HG03469 (cell line): ENCODE measurements at regions not wholly inside any gene's neighbourhood (a gene's known extent, or its start where the extent isn't known, plus 50 kb on each side); places are given as distances from the start of the nearest gene placed in this dataset.
"Not testable (repeated sequence)": the region's sequence is repeated elsewhere in the genome, so short reads cannot be mapped to it uniquely, and the experiment has no call there.

ENCODE experiments used
- ATAC-seq: cut with Tn5 transposase; IDR thresholded peaks from one replicate; pipeline ENCODE4 v1.9.1; 2021; ENCODE audit warnings: mild to moderate bottlenecking, moderate library complexity, moderate number of reproducible peaks; ENCODE audit not compliant: unreplicated experiment

GRCh38 chr5:8829323-8830029 lies 716.4 kb downstream of the SEMA5A start:
- ATAC-seq = no peak

GRCh38 chr5:8831251-8831650 lies 714.6 kb downstream of the SEMA5A start:
- ATAC-seq = no peak

- ATAC-seq = no peak
Measured at GRCh38 chr5:8831854-8832253, 714.0 kb downstream of the SEMA5A start.

- no peak for ATAC-seq
Measured at GRCh38 chr5:8839361-8840055, 706.4 kb downstream of the SEMA5A start.

- no peak for ATAC-seq
Measured at GRCh38 chr5:8840237-8840636, 705.6 kb downstream of the SEMA5A start.

GRCh38 chr5:8840746-8841145 lies 705.1 kb downstream of the SEMA5A start:
- not testable (repeated sequence) for ATAC-seq

GRCh38 chr5:8842971-8843551 lies 702.8 kb downstream of the SEMA5A start:
- ATAC-seq = no peak

GRCh38 chr5:8843771-8844170 lies 702.1 kb downstream of the SEMA5A start:
- no peak for ATAC-seq

- no peak for ATAC-seq
Measured at GRCh38 chr5:8844206-8844605, 701.7 kb downstream of the SEMA5A start.

GRCh38 chr5:8844847-8845246 lies 701.0 kb downstream of the SEMA5A start:
- no peak for ATAC-seq

GRCh38 chr5:8845296-8845695 lies 700.6 kb downstream of the SEMA5A start:
- ATAC-seq = no peak

GRCh38 chr5:8848366-8848765 lies 697.5 kb downstream of the SEMA5A start:
- no peak for ATAC-seq

- no peak for ATAC-seq
Measured at GRCh38 chr5:8848997-8849594, 696.8 kb downstream of the SEMA5A start.

- ATAC-seq = no peak
Measured at GRCh38 chr5:8851101-8851500, 694.8 kb downstream of the SEMA5A start.

- no peak for ATAC-seq
Measured at GRCh38 chr5:8857051-8857450, 688.8 kb downstream of the SEMA5A start.

- no peak for ATAC-seq
Measured at GRCh38 chr5:8861764-8862163, 684.1 kb downstream of the SEMA5A start.

- no peak for ATAC-seq
Measured at GRCh38 chr5:8864053-8864452, 681.8 kb downstream of the SEMA5A start.

- ATAC-seq = no peak
Measured at GRCh38 chr5:8865266-8865665, 680.6 kb downstream of the SEMA5A start.

GRCh38 chr5:8865686-8866374 lies 680.0 kb downstream of the SEMA5A start:
- no peak for ATAC-seq

- no peak for ATAC-seq
Measured at GRCh38 chr5:8868283-8868682, 677.6 kb downstream of the SEMA5A start.

- ATAC-seq = no peak
Measured at GRCh38 chr5:8869932-8870331, 675.9 kb downstream of the SEMA5A start.
